Mesothelial cell of epicardium (in vitro differentiated cells): ENCODE measurements at regions not wholly inside any gene's neighbourhood (a gene's known extent, or its start where the extent isn't known, plus 50 kb on each side); places are given as distances from the start of the nearest gene placed in this dataset.
"Not testable (repeated sequence)": the region's sequence is repeated elsewhere in the genome, so short reads cannot be mapped to it uniquely, and the experiment has no call there.

Experiments used
- DNase-seq, 2 experiments: peaks; one replicate each; pipeline ENCODE4 v3.0.0; 2021; ENCODE audit warnings: low spot score in 2 of 2; ENCODE audit not compliant: unreplicated experiment in 2 of 2
- H3K27ac Mint-ChIP-seq: 2 replicates; pipeline ENCODE4 v1.8.0; 2021; ENCODE audit warnings: mixed read lengths
- H3K27me3 Mint-ChIP-seq: 2 replicates; pipeline ENCODE4 v1.8.0; 2021; ENCODE audit warnings: low read depth, mixed read lengths
- H3K36me3 Mint-ChIP-seq: 2 replicates; pipeline ENCODE4 v1.8.0; 2021; ENCODE audit warnings: mixed read lengths
- H3K4me1 Mint-ChIP-seq: 2 replicates; pipeline ENCODE4 v1.8.0; 2021; ENCODE audit warnings: mixed read lengths
- H3K4me3 Mint-ChIP-seq: 2 replicates; pipeline ENCODE4 v1.8.0; 2021; ENCODE audit warnings: mild to moderate bottlenecking, moderate library complexity, mixed read lengths
- H3K9me3 Mint-ChIP-seq: 2 replicates; pipeline ENCODE4 v1.8.0; 2021; ENCODE audit warnings: mixed read lengths
- CTCF ChIP-seq: fragments of 200-600 bp; sonication (generic); IDR thresholded peaks from one replicate; pipeline ENCODE4 v1.5.0; 2021; ENCODE audit warnings: antibody characterized with exemption; ENCODE audit not compliant: unreplicated experiment

- no peak for DNase-seq
- Mint-ChIP-seq H3K9me3 (peaks cover 15% of the 10 kb centered on the region), H3K4me1 (no peaks in the 10 kb centered on the region), H3K36me3 (no peaks in the 10 kb centered on the region), H3K4me3 (no peak overlapping the region), H3K27ac (no peak overlapping the region), H3K27me3 (peaks cover 1% of the 10 kb centered on the region)
- no peak for TF ChIP-seq CTCF
Measured at GRCh38 chr11:106517426-106517825, 440.0 kb downstream of the AASDHPPT start.

- no peak for DNase-seq
- H3K4me1 Mint-ChIP-seq: no peaks in the 10 kb centered on the region
- peaks cover 4% of the 10 kb centered on the region for H3K27me3 Mint-ChIP-seq
- no peaks in the 10 kb centered on the region for H3K36me3 Mint-ChIP-seq
- no peak for TF ChIP-seq CTCF
- no peak overlapping the region for H3K27ac Mint-ChIP-seq
- H3K4me3 Mint-ChIP-seq: no peak overlapping the region
- H3K9me3 Mint-ChIP-seq: no peaks in the 10 kb centered on the region
Measured at GRCh38 chr11:106520146-106520912, 442.9 kb downstream of the AASDHPPT start.

- no peaks in the 10 kb centered on the region for H3K9me3 Mint-ChIP-seq
- TF ChIP-seq CTCF: no peak
- H3K36me3 Mint-ChIP-seq: no peaks in the 10 kb centered on the region
- H3K27ac Mint-ChIP-seq: no peak overlapping the region
- DNase-seq: no peak
- H3K4me3 Mint-ChIP-seq: no peak overlapping the region
- H3K27me3 Mint-ChIP-seq: peaks cover 4% of the 10 kb centered on the region
- no peaks in the 10 kb centered on the region for H3K4me1 Mint-ChIP-seq
Measured at GRCh38 chr11:106520920-106521319, 443.5 kb downstream of the AASDHPPT start.

GRCh38 chr11:106523171-106523570 is 445.7 kb downstream of the AASDHPPT start:
- Mint-ChIP-seq H3K36me3 (no peaks in the 10 kb centered on the region), H3K27me3 (peaks cover 6% of the 10 kb centered on the region), H3K27ac (no peak overlapping the region), H3K4me1 (no peaks in the 10 kb centered on the region), H3K4me3 (no peak overlapping the region), H3K9me3 (peaks cover 2% of the 10 kb centered on the region)
- TF ChIP-seq CTCF: no peak
- no peak for DNase-seq

GRCh38 chr11:106523921-106524320 is 446.5 kb downstream of the AASDHPPT start:
- Mint-ChIP-seq H3K4me1 (no peaks in the 10 kb centered on the region), H3K27ac (no peak overlapping the region), H3K9me3 (peaks cover 5% of the 10 kb centered on the region), H3K36me3 (no peaks in the 10 kb centered on the region), H3K27me3 (peaks cover 6% of the 10 kb centered on the region), H3K4me3 (no peak overlapping the region)
- DNase-seq: no peak
- TF ChIP-seq CTCF: no peak

- H3K4me3 Mint-ChIP-seq: no peak overlapping the region
- TF ChIP-seq CTCF: no peak
- no peak for DNase-seq
- peaks cover 6% of the 10 kb centered on the region for H3K27me3 Mint-ChIP-seq
- no peaks in the 10 kb centered on the region for H3K36me3 Mint-ChIP-seq
- H3K27ac Mint-ChIP-seq: no peak overlapping the region
- H3K4me1 Mint-ChIP-seq: no peaks in the 10 kb centered on the region
- peaks cover 5% of the 10 kb centered on the region for H3K9me3 Mint-ChIP-seq
Measured at GRCh38 chr11:106524436-106524835, 447.0 kb downstream of the AASDHPPT start.

GRCh38 chr11:106531648-106532047 is 454.2 kb downstream of the AASDHPPT start:
- DNase-seq, H3K4me3 Mint-ChIP-seq, H3K9me3 Mint-ChIP-seq, H3K27me3 Mint-ChIP-seq, H3K4me1 Mint-ChIP-seq, H3K27ac Mint-ChIP-seq, H3K36me3 Mint-ChIP-seq: not testable (repeated sequence)
